ENCODE measurements at regions not wholly inside any gene's neighbourhood (a gene's known extent, or its start where the extent isn't known, plus 50 kb on each side); places are given as distances from the start of the nearest gene placed in this dataset.

DNA sequence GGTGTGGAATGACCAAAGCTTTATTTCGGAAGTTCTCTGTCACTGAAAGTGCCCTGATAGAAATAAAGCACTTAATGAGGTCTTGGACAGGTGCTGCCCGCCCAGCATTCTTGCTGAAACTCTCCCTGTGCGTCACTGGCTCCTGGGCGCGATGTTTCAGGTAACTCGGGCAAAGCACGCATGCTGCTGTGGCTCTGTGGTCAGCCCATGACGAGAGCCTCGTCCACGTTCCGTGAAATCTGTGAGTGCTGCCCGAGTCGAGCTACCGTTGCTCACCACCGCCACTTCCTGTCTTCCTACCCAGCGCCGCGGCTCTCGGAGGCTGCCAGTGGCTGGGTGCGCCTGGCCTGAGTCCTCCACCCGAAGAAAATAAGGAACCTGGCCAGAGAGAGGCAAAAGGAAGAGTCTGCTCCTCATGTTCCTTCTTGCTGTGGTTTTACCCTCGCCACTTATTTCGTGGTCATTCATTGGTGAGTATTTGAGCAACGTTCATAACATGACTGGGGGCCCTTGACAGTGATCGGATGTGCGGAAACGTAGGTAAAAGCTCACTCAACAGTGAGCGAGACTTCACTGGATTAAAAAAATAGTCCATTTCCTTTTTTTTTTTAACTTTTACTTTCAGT is 95.5 kb downstream of the MAP3K8 start:
- no peaks in the 10 kb centered on the region for H3K9me2 ChIP-seq
- ChIA-PET POLR2A (no interaction called here), CTCF (interaction anchor here (1.4 to 2.6 kb wide), 3 partner anchors 14 to 137 kb away, joined by 3 to 9 read pairs (median 4); no protein-coding TSS in a partner anchor)

DNA sequence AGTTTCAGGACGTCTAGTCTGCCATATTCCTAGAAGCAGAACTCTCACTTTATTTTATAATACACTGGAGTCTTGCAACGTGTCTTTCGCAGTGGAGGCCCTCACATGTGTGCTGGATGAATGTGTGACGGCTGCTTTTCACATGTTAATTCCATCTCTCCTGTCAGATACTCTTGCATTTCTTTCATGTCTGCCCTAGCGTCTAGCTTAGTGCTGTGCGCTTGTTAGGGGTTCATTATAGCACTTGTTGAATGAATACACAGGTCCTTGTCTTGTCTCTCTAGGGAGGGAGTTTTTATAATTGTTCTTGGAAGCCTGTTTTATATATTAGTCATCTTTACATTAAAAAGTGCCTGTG is 94.4 kb downstream of the MAP3K8 start:
- H3K9me2 ChIP-seq = no peaks in the 10 kb centered on the region
- no peak for DNase-seq
- CTCF ChIA-PET = interaction anchor here (1.3 to 2.6 kb wide), 3 partner anchors 53 to 136 kb away, joined by 5 to 9 read pairs (median 6); no protein-coding TSS in a partner anchor
- 83% methylated on average over 6 of the region's 6 CpGs for WGBS (ENCODE audit: low lambda C conversion rate)
- no peaks in the 10 kb centered on the region for H3F3A ChIP-seq (replicated peaks; ENCODE audit: insufficient read depth)
- no peaks in the 10 kb centered on the region for H4K20me1 ChIP-seq (ENCODE audit: insufficient read depth)
- H3K4me1 ChIP-seq (ENCODE audit: control insufficient read depth in 1 of 2, insufficient read depth in 2 of 2, low read depth in 1 of 2, low read length in 1 of 2) = no peaks in the 10 kb centered on the region
- no peak overlapping the region for H3K4me2 ChIP-seq
- no peaks in the 10 kb centered on the region for H3K27me3 ChIP-seq (ENCODE audit: insufficient read depth)
- H3K9ac ChIP-seq = no peak overlapping the region
- no peak overlapping the region for H3K4me3 ChIP-seq (ENCODE audit: low read depth in 2 of 2, low read length in 1 of 2)
- H3K9me3 ChIP-seq = no peaks in the 10 kb centered on the region
- H2AFZ ChIP-seq (ENCODE audit: low read depth) = no peak overlapping the region
- TF ChIP-seq JUND (IDR thresholded peaks at IDR 0.05) (no peak), SMC3 (IDR thresholded peaks at IDR 0.05; ENCODE audit: low read depth, low read length) (no peak)
- TF ChIP-seq, protein P1, sequence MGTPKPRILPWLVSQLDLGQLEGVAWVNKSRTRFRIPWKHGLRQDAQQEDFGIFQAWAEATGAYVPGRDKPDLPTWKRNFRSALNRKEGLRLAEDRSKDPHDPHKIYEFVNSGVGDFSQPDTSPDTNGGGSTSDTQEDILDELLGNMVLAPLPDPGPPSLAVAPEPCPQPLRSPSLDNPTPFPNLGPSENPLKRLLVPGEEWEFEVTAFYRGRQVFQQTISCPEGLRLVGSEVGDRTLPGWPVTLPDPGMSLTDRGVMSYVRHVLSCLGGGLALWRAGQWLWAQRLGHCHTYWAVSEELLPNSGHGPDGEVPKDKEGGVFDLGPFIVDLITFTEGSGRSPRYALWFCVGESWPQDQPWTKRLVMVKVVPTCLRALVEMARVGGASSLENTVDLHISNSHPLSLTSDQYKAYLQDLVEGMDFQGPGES (IDR thresholded peaks at IDR 0.05; ENCODE audit: low read depth, low read length) = no peak
- TF ChIP-seq, protein P2, sequence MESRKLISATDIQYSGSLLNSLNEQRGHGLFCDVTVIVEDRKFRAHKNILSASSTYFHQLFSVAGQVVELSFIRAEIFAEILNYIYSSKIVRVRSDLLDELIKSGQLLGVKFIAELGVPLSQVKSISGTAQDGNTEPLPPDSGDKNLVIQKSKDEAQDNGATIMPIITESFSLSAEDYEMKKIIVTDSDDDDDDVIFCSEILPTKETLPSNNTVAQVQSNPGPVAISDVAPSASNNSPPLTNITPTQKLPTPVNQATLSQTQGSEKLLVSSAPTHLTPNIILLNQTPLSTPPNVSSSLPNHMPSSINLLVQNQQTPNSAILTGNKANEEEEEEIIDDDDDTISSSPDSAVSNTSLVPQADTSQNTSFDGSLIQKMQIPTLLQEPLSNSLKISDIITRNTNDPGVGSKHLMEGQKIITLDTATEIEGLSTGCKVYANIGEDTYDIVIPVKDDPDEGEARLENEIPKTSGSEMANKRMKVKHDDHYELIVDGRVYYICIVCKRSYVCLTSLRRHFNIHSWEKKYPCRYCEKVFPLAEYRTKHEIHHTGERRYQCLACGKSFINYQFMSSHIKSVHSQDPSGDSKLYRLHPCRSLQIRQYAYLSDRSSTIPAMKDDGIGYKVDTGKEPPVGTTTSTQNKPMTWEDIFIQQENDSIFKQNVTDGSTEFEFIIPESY (IDR thresholded peaks at IDR 0.05; ENCODE audit: borderline replicate concordance, low read depth) = no peak
- no peaks in the 10 kb centered on the region for H3K36me3 ChIP-seq (replicated peaks in 1 of 2; ENCODE audit: control insufficient read depth in 1 of 2, insufficient read depth in 2 of 2, low read length in 1 of 2)
- POLR2A ChIA-PET = no interaction called here
- H3K79me2 ChIP-seq (ENCODE audit: insufficient read depth) = no peaks in the 10 kb centered on the region
- no peak overlapping the region for H3K27ac ChIP-seq (ENCODE audit: low read depth in 2 of 2, low read length in 1 of 2)

More for the DNA sequence above, 95.5 kb downstream of the MAP3K8 start:
- Histone ChIP-seq H3K4me1 (ENCODE audit: control insufficient read depth in 1 of 2, insufficient read depth in 2 of 2, low read depth in 1 of 2, low read length in 1 of 2) (no peaks in the 10 kb centered on the region), H3K79me2 (ENCODE audit: insufficient read depth) (no peaks in the 10 kb centered on the region), H2AFZ (ENCODE audit: low read depth) (no peak overlapping the region), H3K9me3 (no peaks in the 10 kb centered on the region), H3K36me3 (replicated peaks in 1 of 2; ENCODE audit: control insufficient read depth in 1 of 2, insufficient read depth in 2 of 2, low read length in 1 of 2) (no peaks in the 10 kb centered on the region), H3F3A (replicated peaks; ENCODE audit: insufficient read depth) (no peaks in the 10 kb centered on the region), H4K20me1 (ENCODE audit: insufficient read depth) (no peaks in the 10 kb centered on the region), H3K9ac (no peak overlapping the region), H3K27me3 (ENCODE audit: insufficient read depth) (no peaks in the 10 kb centered on the region), H3K27ac (ENCODE audit: low read depth in 2 of 2, low read length in 1 of 2) (no peak overlapping the region), H3K4me2 (no peak overlapping the region), H3K4me3 (ENCODE audit: low read depth in 2 of 2, low read length in 1 of 2) (no peak overlapping the region)
- TF ChIP-seq, protein P3, sequence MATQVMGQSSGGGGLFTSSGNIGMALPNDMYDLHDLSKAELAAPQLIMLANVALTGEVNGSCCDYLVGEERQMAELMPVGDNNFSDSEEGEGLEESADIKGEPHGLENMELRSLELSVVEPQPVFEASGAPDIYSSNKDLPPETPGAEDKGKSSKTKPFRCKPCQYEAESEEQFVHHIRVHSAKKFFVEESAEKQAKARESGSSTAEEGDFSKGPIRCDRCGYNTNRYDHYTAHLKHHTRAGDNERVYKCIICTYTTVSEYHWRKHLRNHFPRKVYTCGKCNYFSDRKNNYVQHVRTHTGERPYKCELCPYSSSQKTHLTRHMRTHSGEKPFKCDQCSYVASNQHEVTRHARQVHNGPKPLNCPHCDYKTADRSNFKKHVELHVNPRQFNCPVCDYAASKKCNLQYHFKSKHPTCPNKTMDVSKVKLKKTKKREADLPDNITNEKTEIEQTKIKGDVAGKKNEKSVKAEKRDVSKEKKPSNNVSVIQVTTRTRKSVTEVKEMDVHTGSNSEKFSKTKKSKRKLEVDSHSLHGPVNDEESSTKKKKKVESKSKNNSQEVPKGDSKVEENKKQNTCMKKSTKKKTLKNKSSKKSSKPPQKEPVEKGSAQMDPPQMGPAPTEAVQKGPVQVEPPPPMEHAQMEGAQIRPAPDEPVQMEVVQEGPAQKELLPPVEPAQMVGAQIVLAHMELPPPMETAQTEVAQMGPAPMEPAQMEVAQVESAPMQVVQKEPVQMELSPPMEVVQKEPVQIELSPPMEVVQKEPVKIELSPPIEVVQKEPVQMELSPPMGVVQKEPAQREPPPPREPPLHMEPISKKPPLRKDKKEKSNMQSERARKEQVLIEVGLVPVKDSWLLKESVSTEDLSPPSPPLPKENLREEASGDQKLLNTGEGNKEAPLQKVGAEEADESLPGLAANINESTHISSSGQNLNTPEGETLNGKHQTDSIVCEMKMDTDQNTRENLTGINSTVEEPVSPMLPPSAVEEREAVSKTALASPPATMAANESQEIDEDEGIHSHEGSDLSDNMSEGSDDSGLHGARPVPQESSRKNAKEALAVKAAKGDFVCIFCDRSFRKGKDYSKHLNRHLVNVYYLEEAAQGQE (IDR thresholded peaks at IDR 0.05; ENCODE audit: low read depth, low read length) = no peak
- TF ChIP-seq NRF1 (IDR thresholded peaks at IDR 0.05; ENCODE audit: low read depth, low read length) (no peak), RAD21 (IDR thresholded peaks at IDR 0.05; ENCODE audit: low read length) (no peak), EP300 (IDR thresholded peaks at IDR 0.05; ENCODE audit: borderline replicate concordance in 1 of 2, low read depth in 1 of 2, low read length in 1 of 2) (no peak), RCOR1 (IDR thresholded peaks at IDR 0.05; ENCODE audit: low read length) (no peak), RXRA (IDR thresholded peaks at IDR 0.05; ENCODE audit: borderline replicate concordance, low read depth) (no peak), FOXJ3 (CRISPR knock-in tag; IDR thresholded peaks at IDR 0.05) (no peak), TEAD4 (IDR thresholded peaks at IDR 0.05; ENCODE audit: borderline replicate concordance, insufficient read depth) (no peak), TCF12 (IDR thresholded peaks at IDR 0.05) (no peak), SIN3A (IDR thresholded peaks at IDR 0.05; ENCODE audit: borderline replicate concordance, low read depth, low read length) (no peak), FOXM1 (IDR thresholded peaks at IDR 0.05; ENCODE audit: low read depth) (no peak), RFX5 (IDR thresholded peaks at IDR 0.05; ENCODE audit: low read length) (no peak), MXI1 (IDR thresholded peaks at IDR 0.05; ENCODE audit: low read depth, low read length) (no peak)
- TF ChIP-seq, protein P4, sequence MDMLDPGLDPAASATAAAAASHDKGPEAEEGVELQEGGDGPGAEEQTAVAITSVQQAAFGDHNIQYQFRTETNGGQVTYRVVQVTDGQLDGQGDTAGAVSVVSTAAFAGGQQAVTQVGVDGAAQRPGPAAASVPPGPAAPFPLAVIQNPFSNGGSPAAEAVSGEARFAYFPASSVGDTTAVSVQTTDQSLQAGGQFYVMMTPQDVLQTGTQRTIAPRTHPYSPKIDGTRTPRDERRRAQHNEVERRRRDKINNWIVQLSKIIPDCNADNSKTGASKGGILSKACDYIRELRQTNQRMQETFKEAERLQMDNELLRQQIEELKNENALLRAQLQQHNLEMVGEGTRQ (IDR thresholded peaks at IDR 0.05; ENCODE audit: borderline replicate concordance, low read depth, low read length) = no peak
- no peak for DNase-seq
- WGBS (ENCODE audit: low lambda C conversion rate) = 93% methylated on average over 22 of the region's 28 CpGs

Data from SK-N-SH (cell line).